Stimulated activated CD8-positive, alpha-beta memory T cell treated with anti-CD3 and anti-CD28 coated beads, Interleukin-7, amount 100 ng/mL, for 4 hours (primary cell): ENCODE measurements at regions not wholly inside any gene's neighbourhood (a gene's known extent, or its start where the extent isn't known, plus 50 kb on each side); places are given as distances from the start of the nearest gene placed in this dataset.
"Not testable (repeated sequence)": the region's sequence is repeated elsewhere in the genome, so short reads cannot be mapped to it uniquely, and the experiment has no call there.

ENCODE experiments used
- DNase-seq, 2 donors: peaks; one replicate each; pipeline ENCODE4 v3.0.0-alpha.2; 2020; ENCODE audit warnings: low read depth in 2 of 2

- DNase-seq = no peak
These were observed 363.6 kb upstream of the ARPP21 start for GRCh38 chr3:35275768-35276167.

GRCh38 chr3:35276568-35276967 lies 362.8 kb upstream of the ARPP21 start:
- no peak for DNase-seq

- no peak for DNase-seq
These were observed 347.7 kb upstream of the ARPP21 start for GRCh38 chr3:35291471-35292236.

GRCh38 chr3:35292568-35292967 lies 346.8 kb upstream of the ARPP21 start:
- no peak for DNase-seq

GRCh38 chr3:35295906-35296305 lies 343.4 kb upstream of the ARPP21 start:
- no peak for DNase-seq

- DNase-seq = no peak
These were observed 342.8 kb upstream of the ARPP21 start for GRCh38 chr3:35296533-35296932.

GRCh38 chr3:35296944-35297343 lies 342.4 kb upstream of the ARPP21 start:
- DNase-seq = not testable (repeated sequence)

GRCh38 chr3:35305406-35305805 lies 333.9 kb upstream of the ARPP21 start:
- no peak for DNase-seq

- no peak for DNase-seq
These were observed 332.0 kb upstream of the ARPP21 start for GRCh38 chr3:35307296-35307695.

GRCh38 chr3:35316841-35317240 lies 322.5 kb upstream of the ARPP21 start:
- not testable (repeated sequence) for DNase-seq

- DNase-seq = no peak
These were observed 318.5 kb upstream of the ARPP21 start for GRCh38 chr3:35320646-35321407.

- DNase-seq = no peak
These were observed 317.3 kb upstream of the ARPP21 start for GRCh38 chr3:35322070-35322469.

GRCh38 chr3:35335703-35336102 lies 303.6 kb upstream of the ARPP21 start:
- DNase-seq = no peak

- no peak for DNase-seq
These were observed 302.7 kb upstream of the ARPP21 start for GRCh38 chr3:35336601-35337000.

- DNase-seq = no peak
These were observed 301.1 kb upstream of the ARPP21 start for GRCh38 chr3:35338186-35338585.

- DNase-seq = no peak
These were observed 259.1 kb upstream of the ARPP21 start for GRCh38 chr3:35380196-35380595.

- DNase-seq = no peak
These were observed 256.1 kb upstream of the ARPP21 start for GRCh38 chr3:35383216-35383615.

- DNase-seq = no peak
These were observed 255.4 kb upstream of the ARPP21 start for GRCh38 chr3:35383719-35384555.

- DNase-seq = no peak
These were observed 254.1 kb upstream of the ARPP21 start for GRCh38 chr3:35385271-35385670.

GRCh38 chr3:35389907-35390306 lies 249.4 kb upstream of the ARPP21 start:
- no peak for DNase-seq

- DNase-seq = no peak
These were observed 247.1 kb upstream of the ARPP21 start for GRCh38 chr3:35392187-35392586.
